SH-SY5Y (cell line): ENCODE measurements at regions not wholly inside any gene's neighbourhood (a gene's known extent, or its start where the extent isn't known, plus 50 kb on each side); places are given as distances from the start of the nearest gene placed in this dataset.

Source experiments
- GATA2 ChIP-seq: IDR thresholded peaks from 2 replicates; pipeline ENCODE4 v1.6.1; 2011; ENCODE audit warnings: mild to moderate bottlenecking, low read depth, low read length
- GATA3 ChIP-seq: IDR thresholded peaks from 2 replicates; pipeline ENCODE4 v1.6.1; 2011; ENCODE audit warnings: low read depth, mild to moderate bottlenecking, low read length, moderate library complexity

GRCh38 chr10:78301481-78301880 is 267.8 kb downstream of the RPS24 start:
- TF ChIP-seq GATA2 = no peak
- no peak for TF ChIP-seq GATA3
